ENCODE measurements at regions not wholly inside any gene's neighbourhood (a gene's known extent, or its start where the extent isn't known, plus 50 kb on each side); places are given as distances from the start of the nearest gene placed in this dataset.

DNA sequence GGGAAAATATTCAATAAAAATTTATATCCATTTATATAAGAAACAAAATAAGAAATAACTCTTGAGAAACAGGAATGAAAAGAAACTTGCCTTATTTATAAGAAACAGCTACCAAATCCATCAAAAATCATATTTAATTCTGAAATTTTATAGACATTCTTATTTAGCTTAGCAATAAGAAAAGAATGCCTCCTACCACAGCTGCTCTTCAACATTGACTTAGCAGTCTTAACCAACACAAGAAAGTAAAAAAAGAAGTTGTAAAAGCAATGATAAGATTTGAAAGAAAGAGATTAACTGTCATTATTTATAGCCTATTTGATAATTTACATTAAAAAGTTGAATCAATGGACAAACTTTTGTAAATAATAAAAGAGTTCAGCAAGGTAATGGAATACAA is 212.8 kb downstream of the ZNF365 start (continued):
- TF ChIP-seq, protein P1, sequence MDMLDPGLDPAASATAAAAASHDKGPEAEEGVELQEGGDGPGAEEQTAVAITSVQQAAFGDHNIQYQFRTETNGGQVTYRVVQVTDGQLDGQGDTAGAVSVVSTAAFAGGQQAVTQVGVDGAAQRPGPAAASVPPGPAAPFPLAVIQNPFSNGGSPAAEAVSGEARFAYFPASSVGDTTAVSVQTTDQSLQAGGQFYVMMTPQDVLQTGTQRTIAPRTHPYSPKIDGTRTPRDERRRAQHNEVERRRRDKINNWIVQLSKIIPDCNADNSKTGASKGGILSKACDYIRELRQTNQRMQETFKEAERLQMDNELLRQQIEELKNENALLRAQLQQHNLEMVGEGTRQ (IDR thresholded peaks at IDR 0.05; ENCODE audit: borderline replicate concordance, low read depth, low read length) = no peak

DNA sequence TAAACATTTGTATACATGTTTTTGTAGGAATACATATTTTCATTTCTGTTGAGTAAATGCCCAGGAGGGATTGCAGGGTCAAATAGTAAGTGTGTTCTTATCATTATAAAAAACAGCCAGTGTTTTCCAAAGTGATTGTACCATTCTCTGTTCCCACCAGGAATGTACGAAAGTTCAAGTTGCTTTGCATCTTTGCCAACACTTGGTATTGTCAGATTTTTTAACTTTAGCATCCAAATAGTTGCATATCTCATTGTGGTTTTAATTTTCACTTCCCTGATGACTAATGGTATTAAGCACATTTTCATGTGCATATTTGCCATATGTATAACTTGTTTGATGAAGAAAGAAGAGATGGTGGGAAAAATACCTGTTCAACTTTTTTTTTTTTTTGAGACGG is 213.9 kb downstream of the ZNF365 start:
- Histone ChIP-seq H3K79me2 (ENCODE audit: insufficient read depth) (no peaks in the 10 kb centered on the region), H3K9me3 (0 out of 2 replicates have a peak, but pooled peaks cover 4% of the 10 kb centered on the region), H4K20me1 (ENCODE audit: insufficient read depth) (no peaks in the 10 kb centered on the region), H3K9me2 (no peaks in the 10 kb centered on the region), H3K27me3 (ENCODE audit: insufficient read depth) (no peaks in the 10 kb centered on the region), H3K4me1 (ENCODE audit: control insufficient read depth in 1 of 2, insufficient read depth in 2 of 2, low read depth in 1 of 2, low read length in 1 of 2) (peaks cover 0 to 14% of the 10 kb centered on the region in 2 experiments; a peak in 3 of 4 replicates), H3K4me2 (no peak overlapping the region), H3K4me3 (ENCODE audit: low read depth in 2 of 2, low read length in 1 of 2) (no peak overlapping the region), H3K9ac (no peak overlapping the region), H3K27ac (ENCODE audit: low read depth in 2 of 2, low read length in 1 of 2) (no peak overlapping the region), H3F3A (replicated peaks; ENCODE audit: insufficient read depth) (peaks cover 19% of the 10 kb centered on the region), H3K36me3 (replicated peaks in 1 of 2; ENCODE audit: control insufficient read depth in 1 of 2, insufficient read depth in 2 of 2, low read length in 1 of 2) (no peaks in the 10 kb centered on the region), H2AFZ (ENCODE audit: low read depth) (no peak overlapping the region)
- ChIA-PET CTCF (interaction anchor here (1.0 to 2.8 kb wide), 2 partner anchors 230 to 496 kb away, joined by 4 to 8 read pairs; no protein-coding TSS in a partner anchor), POLR2A (no interaction called here)
- TF ChIP-seq FOXJ3 (CRISPR knock-in tag; IDR thresholded peaks at IDR 0.05) (no peak), JUND (IDR thresholded peaks at IDR 0.05) (no peak), GABPA (IDR thresholded peaks at IDR 0.05; ENCODE audit: low read depth) (no peak), YY1 (IDR thresholded peaks at IDR 0.05; ENCODE audit: low read depth) (no peak), SMC3 (IDR thresholded peaks at IDR 0.05; ENCODE audit: low read depth, low read length) (no peak), POLR2AphosphoS5 (IDR thresholded peaks at IDR 0.05; ENCODE audit: low read depth, low read length) (no peak), MXI1 (IDR thresholded peaks at IDR 0.05; ENCODE audit: low read depth, low read length) (no peak)
- TF ChIP-seq, protein P1 (IDR thresholded peaks at IDR 0.05; ENCODE audit: borderline replicate concordance, low read depth, low read length) = no peak
- TF ChIP-seq, protein P2, sequence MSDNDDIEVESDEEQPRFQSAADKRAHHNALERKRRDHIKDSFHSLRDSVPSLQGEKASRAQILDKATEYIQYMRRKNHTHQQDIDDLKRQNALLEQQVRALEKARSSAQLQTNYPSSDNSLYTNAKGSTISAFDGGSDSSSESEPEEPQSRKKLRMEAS (IDR thresholded peaks at IDR 0.05; ENCODE audit: low read depth) = no peak
- TF ChIP-seq, protein P3, sequence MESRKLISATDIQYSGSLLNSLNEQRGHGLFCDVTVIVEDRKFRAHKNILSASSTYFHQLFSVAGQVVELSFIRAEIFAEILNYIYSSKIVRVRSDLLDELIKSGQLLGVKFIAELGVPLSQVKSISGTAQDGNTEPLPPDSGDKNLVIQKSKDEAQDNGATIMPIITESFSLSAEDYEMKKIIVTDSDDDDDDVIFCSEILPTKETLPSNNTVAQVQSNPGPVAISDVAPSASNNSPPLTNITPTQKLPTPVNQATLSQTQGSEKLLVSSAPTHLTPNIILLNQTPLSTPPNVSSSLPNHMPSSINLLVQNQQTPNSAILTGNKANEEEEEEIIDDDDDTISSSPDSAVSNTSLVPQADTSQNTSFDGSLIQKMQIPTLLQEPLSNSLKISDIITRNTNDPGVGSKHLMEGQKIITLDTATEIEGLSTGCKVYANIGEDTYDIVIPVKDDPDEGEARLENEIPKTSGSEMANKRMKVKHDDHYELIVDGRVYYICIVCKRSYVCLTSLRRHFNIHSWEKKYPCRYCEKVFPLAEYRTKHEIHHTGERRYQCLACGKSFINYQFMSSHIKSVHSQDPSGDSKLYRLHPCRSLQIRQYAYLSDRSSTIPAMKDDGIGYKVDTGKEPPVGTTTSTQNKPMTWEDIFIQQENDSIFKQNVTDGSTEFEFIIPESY (IDR thresholded peaks at IDR 0.05; ENCODE audit: borderline replicate concordance, low read depth) = no peak
- 90% methylated on average over 2 of the region's 2 CpGs for WGBS (ENCODE audit: low lambda C conversion rate)
- DNase-seq = no peak

DNA sequence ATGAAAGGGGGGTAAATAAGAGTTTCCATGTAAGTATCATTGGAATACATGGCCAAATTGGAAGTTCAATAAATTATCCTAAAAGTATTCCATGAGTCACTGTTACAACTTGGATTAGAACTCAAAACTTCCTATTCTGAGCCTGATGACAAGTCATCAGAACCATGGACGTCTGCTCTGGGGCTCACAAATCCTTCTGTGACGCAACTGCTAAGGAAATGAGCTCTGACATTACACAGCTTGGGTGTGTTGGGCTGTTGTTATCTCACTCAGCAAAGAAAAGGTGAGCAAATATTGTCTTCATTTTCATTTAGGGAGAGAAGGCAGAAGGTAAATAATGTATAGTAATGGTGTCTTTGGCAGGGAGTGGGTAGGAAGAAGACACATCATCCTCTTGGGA is 214.8 kb upstream of the ADO start:
- CTCF ChIA-PET = no interaction called here
- WGBS (ENCODE audit: low lambda C conversion rate) = 39% methylated on average over 2 of the region's 2 CpGs
- TF ChIP-seq, protein P3 (IDR thresholded peaks at IDR 0.05; ENCODE audit: borderline replicate concordance, low read depth) = no peak
- no peak for TF ChIP-seq TEAD4 (IDR thresholded peaks at IDR 0.05; ENCODE audit: borderline replicate concordance, insufficient read depth)
- TF ChIP-seq, protein P4, sequence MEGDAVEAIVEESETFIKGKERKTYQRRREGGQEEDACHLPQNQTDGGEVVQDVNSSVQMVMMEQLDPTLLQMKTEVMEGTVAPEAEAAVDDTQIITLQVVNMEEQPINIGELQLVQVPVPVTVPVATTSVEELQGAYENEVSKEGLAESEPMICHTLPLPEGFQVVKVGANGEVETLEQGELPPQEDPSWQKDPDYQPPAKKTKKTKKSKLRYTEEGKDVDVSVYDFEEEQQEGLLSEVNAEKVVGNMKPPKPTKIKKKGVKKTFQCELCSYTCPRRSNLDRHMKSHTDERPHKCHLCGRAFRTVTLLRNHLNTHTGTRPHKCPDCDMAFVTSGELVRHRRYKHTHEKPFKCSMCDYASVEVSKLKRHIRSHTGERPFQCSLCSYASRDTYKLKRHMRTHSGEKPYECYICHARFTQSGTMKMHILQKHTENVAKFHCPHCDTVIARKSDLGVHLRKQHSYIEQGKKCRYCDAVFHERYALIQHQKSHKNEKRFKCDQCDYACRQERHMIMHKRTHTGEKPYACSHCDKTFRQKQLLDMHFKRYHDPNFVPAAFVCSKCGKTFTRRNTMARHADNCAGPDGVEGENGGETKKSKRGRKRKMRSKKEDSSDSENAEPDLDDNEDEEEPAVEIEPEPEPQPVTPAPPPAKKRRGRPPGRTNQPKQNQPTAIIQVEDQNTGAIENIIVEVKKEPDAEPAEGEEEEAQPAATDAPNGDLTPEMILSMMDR (IDR thresholded peaks at IDR 0.05) = no peak
- no peak for TF ChIP-seq NRF1 (IDR thresholded peaks at IDR 0.05; ENCODE audit: low read depth, low read length)
- TF ChIP-seq EZH2phosphoT487 (IDR thresholded peaks at IDR 0.05; ENCODE audit: borderline replicate concordance, low read depth) = no peak
- no peak for TF ChIP-seq RAD21 (IDR thresholded peaks at IDR 0.05; ENCODE audit: low read length)
- TF ChIP-seq ELF1 (IDR thresholded peaks at IDR 0.05) = no peak
- no peak for TF ChIP-seq FOXJ3 (CRISPR knock-in tag; IDR thresholded peaks at IDR 0.05)
- TF ChIP-seq RCOR1 (IDR thresholded peaks at IDR 0.05; ENCODE audit: low read length) = no peak
- no peak for TF ChIP-seq JUND (IDR thresholded peaks at IDR 0.05)
- TF ChIP-seq CHD2 (IDR thresholded peaks at IDR 0.05; ENCODE audit: low read length, partially characterized antibody) = no peak
- no peak for TF ChIP-seq MXI1 (IDR thresholded peaks at IDR 0.05; ENCODE audit: low read depth, low read length)

More for the DNA sequence above, 214.8 kb upstream of the ADO start:
- no peaks in the 10 kb centered on the region for H3K36me3 ChIP-seq (replicated peaks in 1 of 2; ENCODE audit: control insufficient read depth in 1 of 2, insufficient read depth in 2 of 2, low read length in 1 of 2)
- H3F3A ChIP-seq (replicated peaks; ENCODE audit: insufficient read depth) = peaks cover 5% of the 10 kb centered on the region
- POLR2A ChIA-PET = no interaction called here
- H3K4me1 ChIP-seq (ENCODE audit: control insufficient read depth in 1 of 2, insufficient read depth in 2 of 2, low read depth in 1 of 2, low read length in 1 of 2) = peaks cover 0 to 3% of the 10 kb centered on the region in 2 experiments; a peak in 2 of 4 replicates
- H3K4me2 ChIP-seq = no peak overlapping the region
- H3K9me3 ChIP-seq = 0 out of 2 replicates have a peak, but pooled peaks cover 4% of the 10 kb centered on the region
- H4K20me1 ChIP-seq (ENCODE audit: insufficient read depth) = no peaks in the 10 kb centered on the region
- no peak for DNase-seq
- H2AFZ ChIP-seq (ENCODE audit: low read depth) = no peak overlapping the region
- no peaks in the 10 kb centered on the region for H3K79me2 ChIP-seq (ENCODE audit: insufficient read depth)
- no peak overlapping the region for H3K27ac ChIP-seq (ENCODE audit: low read depth in 2 of 2, low read length in 1 of 2)
- no peaks in the 10 kb centered on the region for H3K9me2 ChIP-seq
- no peak overlapping the region for H3K9ac ChIP-seq
- H3K27me3 ChIP-seq (ENCODE audit: insufficient read depth) = no peaks in the 10 kb centered on the region
- no peak overlapping the region for H3K4me3 ChIP-seq (ENCODE audit: low read depth in 2 of 2, low read length in 1 of 2)

Measured in SK-N-SH (cell line).